ENCODE measurements at regions not wholly inside any gene's neighbourhood (a gene's known extent, or its start where the extent isn't known, plus 50 kb on each side); places are given as distances from the start of the nearest gene placed in this dataset.

DNA sequence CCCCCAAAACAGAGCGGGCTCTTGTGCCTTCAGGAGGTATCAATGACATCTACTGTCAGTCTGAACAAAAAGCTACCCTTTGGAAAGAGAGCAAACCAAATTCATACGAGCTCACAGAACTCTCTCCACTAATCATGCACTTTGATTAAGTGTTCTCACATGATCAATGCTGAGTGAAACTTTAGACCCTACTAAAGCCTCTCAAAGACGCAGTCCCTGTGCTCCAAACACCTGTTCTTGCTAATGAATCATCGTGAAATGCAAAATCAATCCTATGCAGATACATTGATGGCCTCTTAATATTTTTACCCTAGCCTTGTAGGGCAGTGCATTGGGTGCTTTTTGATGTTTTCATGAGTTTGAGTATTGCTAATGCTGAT is 113.4 kb downstream of the ZBTB18 start:
- TF ChIP-seq, protein P1, sequence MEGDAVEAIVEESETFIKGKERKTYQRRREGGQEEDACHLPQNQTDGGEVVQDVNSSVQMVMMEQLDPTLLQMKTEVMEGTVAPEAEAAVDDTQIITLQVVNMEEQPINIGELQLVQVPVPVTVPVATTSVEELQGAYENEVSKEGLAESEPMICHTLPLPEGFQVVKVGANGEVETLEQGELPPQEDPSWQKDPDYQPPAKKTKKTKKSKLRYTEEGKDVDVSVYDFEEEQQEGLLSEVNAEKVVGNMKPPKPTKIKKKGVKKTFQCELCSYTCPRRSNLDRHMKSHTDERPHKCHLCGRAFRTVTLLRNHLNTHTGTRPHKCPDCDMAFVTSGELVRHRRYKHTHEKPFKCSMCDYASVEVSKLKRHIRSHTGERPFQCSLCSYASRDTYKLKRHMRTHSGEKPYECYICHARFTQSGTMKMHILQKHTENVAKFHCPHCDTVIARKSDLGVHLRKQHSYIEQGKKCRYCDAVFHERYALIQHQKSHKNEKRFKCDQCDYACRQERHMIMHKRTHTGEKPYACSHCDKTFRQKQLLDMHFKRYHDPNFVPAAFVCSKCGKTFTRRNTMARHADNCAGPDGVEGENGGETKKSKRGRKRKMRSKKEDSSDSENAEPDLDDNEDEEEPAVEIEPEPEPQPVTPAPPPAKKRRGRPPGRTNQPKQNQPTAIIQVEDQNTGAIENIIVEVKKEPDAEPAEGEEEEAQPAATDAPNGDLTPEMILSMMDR (IDR thresholded peaks at IDR 0.05), result no peak
- TF ChIP-seq EZH2 (IDR thresholded peaks at IDR 0.05), result no peak
- no peak for TF ChIP-seq EZH2phosphoT487 (IDR thresholded peaks at IDR 0.05)

Data from neural progenitor cell (in vitro differentiated cells).